ENCODE measurements at regions not wholly inside any gene's neighbourhood (a gene's known extent, or its start where the extent isn't known, plus 50 kb on each side); places are given as distances from the start of the nearest gene placed in this dataset.

DNA sequence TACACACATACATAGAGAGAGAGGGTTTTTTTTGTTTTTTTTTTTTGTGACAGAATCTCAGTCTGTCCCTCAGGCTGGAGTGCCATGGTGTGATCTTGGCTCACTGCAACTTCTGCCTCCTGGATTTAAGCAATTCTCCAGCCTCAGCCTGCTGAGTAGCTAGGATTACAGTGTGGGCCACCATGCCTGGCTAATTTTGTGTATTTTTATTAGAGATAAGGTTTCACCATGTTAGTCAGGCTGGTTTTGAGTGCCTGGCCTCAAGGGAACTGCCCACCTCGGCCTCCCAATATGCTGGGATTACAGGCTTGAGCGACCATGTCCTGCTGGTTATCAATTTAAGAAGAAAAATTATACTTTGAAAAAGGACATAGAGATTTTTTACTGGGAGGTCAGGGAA lies 710.6 kb downstream of the SLC6A15 start:
- TF ChIP-seq POLR2A (IDR thresholded peaks at IDR 0.05) (no peak), POLR2AphosphoS5 (IDR thresholded peaks at IDR 0.05) (no peak), EP300 (IDR thresholded peaks at IDR 0.05) (no peak)
- TF ChIP-seq, protein P1, sequence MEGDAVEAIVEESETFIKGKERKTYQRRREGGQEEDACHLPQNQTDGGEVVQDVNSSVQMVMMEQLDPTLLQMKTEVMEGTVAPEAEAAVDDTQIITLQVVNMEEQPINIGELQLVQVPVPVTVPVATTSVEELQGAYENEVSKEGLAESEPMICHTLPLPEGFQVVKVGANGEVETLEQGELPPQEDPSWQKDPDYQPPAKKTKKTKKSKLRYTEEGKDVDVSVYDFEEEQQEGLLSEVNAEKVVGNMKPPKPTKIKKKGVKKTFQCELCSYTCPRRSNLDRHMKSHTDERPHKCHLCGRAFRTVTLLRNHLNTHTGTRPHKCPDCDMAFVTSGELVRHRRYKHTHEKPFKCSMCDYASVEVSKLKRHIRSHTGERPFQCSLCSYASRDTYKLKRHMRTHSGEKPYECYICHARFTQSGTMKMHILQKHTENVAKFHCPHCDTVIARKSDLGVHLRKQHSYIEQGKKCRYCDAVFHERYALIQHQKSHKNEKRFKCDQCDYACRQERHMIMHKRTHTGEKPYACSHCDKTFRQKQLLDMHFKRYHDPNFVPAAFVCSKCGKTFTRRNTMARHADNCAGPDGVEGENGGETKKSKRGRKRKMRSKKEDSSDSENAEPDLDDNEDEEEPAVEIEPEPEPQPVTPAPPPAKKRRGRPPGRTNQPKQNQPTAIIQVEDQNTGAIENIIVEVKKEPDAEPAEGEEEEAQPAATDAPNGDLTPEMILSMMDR (IDR thresholded peaks at IDR 0.05): no peak
